Mammary epithelial cell (primary cell): ENCODE measurements at regions not wholly inside any gene's neighbourhood (a gene's known extent, or its start where the extent isn't known, plus 50 kb on each side); places are given as distances from the start of the nearest gene placed in this dataset.

Source experiments
- CTCF ChIP-seq, 2 donors: IDR thresholded peaks in 1 of 2; conservative IDR thresholded peaks in 1 of 2; 2 replicates each; pipeline ENCODE4 v1.5.1; 2011 to 2012; ENCODE audit warnings: inconsistent platforms in 2 of 2, low read length in 2 of 2, mild to moderate bottlenecking in 2 of 2, control low read depth in 1 of 2, low read depth in 1 of 2; ENCODE audit not compliant: insufficient read depth in 1 of 2; ENCODE audit errors: extremely low read depth in 1 of 2
- EZH2 ChIP-seq: IDR thresholded peaks from 2 replicates; pipeline ENCODE4 v1.6.1; 2012; ENCODE audit warnings: low read length, inconsistent platforms, borderline replicate concordance

- no peak for TF ChIP-seq CTCF (conservative IDR thresholded peaks at IDR 0.05 in 1 of 2, IDR thresholded peaks at IDR 0.05 in 1 of 2; ENCODE audit: extremely low read depth in 1 of 2, insufficient read depth in 1 of 2, low read depth in 1 of 2, low read length in 2 of 2)
- no peak for TF ChIP-seq EZH2
These were observed 573.8 kb upstream of the MIR17HG start for GRCh38 chr13:90773681-90774080.
